Activated CD4-positive, alpha-beta T cell treated with anti-CD3 and anti-CD28 coated beads, Interleukin-2, Interleukin-4, amounts not matched to agents 100 ng/mL and 50 ng/mL, durations not matched to agents 16 hours and 8 hours (primary cell): ENCODE measurements at regions not wholly inside any gene's neighbourhood (a gene's known extent, or its start where the extent isn't known, plus 50 kb on each side); places are given as distances from the start of the nearest gene placed in this dataset.
"Not testable (repeated sequence)": the region's sequence is repeated elsewhere in the genome, so short reads cannot be mapped to it uniquely, and the experiment has no call there.

ENCODE experiments used
- DNase-seq: peaks from one replicate; pipeline ENCODE4 v3.0.0-alpha.2; 2020; ENCODE audit warnings: low spot score

- no peak for DNase-seq
These were observed 151.9 kb upstream of the SLC7A11 start for GRCh38 chr4:138393886-138394610.

- DNase-seq: no peak
These were observed 150.7 kb upstream of the SLC7A11 start for GRCh38 chr4:138392751-138393308.

- no peak for DNase-seq
These were observed 148.0 kb upstream of the SLC7A11 start for GRCh38 chr4:138389976-138390685.

- no peak for DNase-seq
These were observed 132.8 kb upstream of the SLC7A11 start for GRCh38 chr4:138374947-138375346.

GRCh38 chr4:138367942-138368341, 125.8 kb upstream of the SLC7A11 start:
- DNase-seq: no peak

- DNase-seq: not testable (repeated sequence)
These were observed 110.3 kb upstream of the SLC7A11 start for GRCh38 chr4:138352446-138352845.

GRCh38 chr4:138348055-138348454, 105.9 kb upstream of the SLC7A11 start:
- DNase-seq: no peak

- no peak for DNase-seq
These were observed 105.4 kb upstream of the SLC7A11 start for GRCh38 chr4:138347561-138347960.

GRCh38 chr4:138344851-138345250, 102.7 kb upstream of the SLC7A11 start:
- DNase-seq: no peak

GRCh38 chr4:138344054-138344453, 101.9 kb upstream of the SLC7A11 start:
- no peak for DNase-seq

- DNase-seq: no peak
These were observed 99.7 kb upstream of the SLC7A11 start for GRCh38 chr4:138341739-138342415.

GRCh38 chr4:138338840-138339239, 96.7 kb upstream of the SLC7A11 start:
- DNase-seq: no peak

GRCh38 chr4:138338222-138338621, 96.1 kb upstream of the SLC7A11 start:
- not testable (repeated sequence) for DNase-seq

- DNase-seq: no peak
These were observed 92.3 kb upstream of the SLC7A11 start for GRCh38 chr4:138334346-138335016.

- DNase-seq: not testable (repeated sequence)
These were observed 90.3 kb upstream of the SLC7A11 start for GRCh38 chr4:138332415-138332814.

- DNase-seq: no peak
These were observed 88.4 kb upstream of the SLC7A11 start for GRCh38 chr4:138330531-138330930.

GRCh38 chr4:138329506-138330070, 87.4 kb upstream of the SLC7A11 start:
- no peak for DNase-seq

GRCh38 chr4:138327338-138327737, 85.2 kb upstream of the SLC7A11 start:
- no peak for DNase-seq

GRCh38 chr4:138320831-138321230, 78.7 kb upstream of the SLC7A11 start:
- DNase-seq: no peak

- no peak for DNase-seq
These were observed 77.9 kb upstream of the SLC7A11 start for GRCh38 chr4:138320030-138320429.

- DNase-seq: no peak
These were observed 75.1 kb upstream of the SLC7A11 start for GRCh38 chr4:138317175-138317748.
